ENCODE measurements at regions not wholly inside any gene's neighbourhood (a gene's known extent, or its start where the extent isn't known, plus 50 kb on each side); places are given as distances from the start of the nearest gene placed in this dataset.

- Histone ChIP-seq H3K4me1 (ENCODE audit: control insufficient read depth in 4 of 4, insufficient read depth in 4 of 4, low read length in 3 of 4) (no peaks in the 10 kb centered on the region), H3K27ac (ENCODE audit: low read depth in 1 of 2, low read length in 2 of 2) (no peak overlapping the region), H3K9me3 (ENCODE audit: control insufficient read depth in 4 of 4, low read length in 3 of 4) (no peaks in the 10 kb centered on the region), H3K27me3 (ENCODE audit: control insufficient read depth in 4 of 4, insufficient read depth in 4 of 4, low read length in 3 of 4) (no peaks in the 10 kb centered on the region), H3K9ac (ENCODE audit: low read depth in 1 of 2, low read length in 2 of 2) (no peak overlapping the region), H3K36me3 (ENCODE audit: control insufficient read depth in 4 of 4, insufficient read depth in 3 of 4, low read depth in 1 of 4, low read length in 3 of 4) (no peaks in the 10 kb centered on the region), H3K4me3 (ENCODE audit: low read depth in 1 of 3, low read length in 3 of 3) (no peak overlapping the region)
- WGBS: 60% methylated on average over 9 of the region's 9 CpGs
- TF ChIP-seq RAD21 (IDR thresholded peaks at IDR 0.05) (peak; percentile 13 to 57), CTCF (IDR thresholded peaks at IDR 0.05; ENCODE audit: low read depth, low read length, missing input control) (peak; percentile 24), HNF4A (conservative IDR thresholded peaks at IDR 0.05) (no peak)
- DNase-seq (ENCODE audit: low spot score): peak; percentile 45
Observed at GRCh38 chr5:6837519-6838110, 124.4 kb downstream of the TENT4A start.

DNA sequence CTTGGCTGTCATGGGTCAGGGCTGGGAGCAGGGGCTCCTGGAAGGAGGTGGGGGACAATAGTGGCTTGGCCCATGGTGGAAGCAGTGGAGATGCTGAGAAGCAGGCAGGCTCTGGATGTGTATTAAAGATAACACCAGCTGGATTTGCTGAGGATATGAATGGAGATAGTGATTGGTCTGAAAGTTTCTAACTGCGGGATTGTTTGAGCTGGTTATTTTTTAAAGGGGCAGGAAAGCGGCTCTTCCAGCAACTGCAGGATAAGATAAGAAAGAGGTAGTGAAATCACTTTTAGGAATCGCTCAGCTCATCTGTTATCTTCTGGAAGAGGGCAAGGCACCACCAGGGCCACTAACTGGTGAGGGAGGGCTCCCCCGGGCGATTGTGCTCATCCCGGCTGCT lies 125.5 kb downstream of the TENT4A start:
- 36% methylated on average over 6 of the region's 6 CpGs for WGBS
- DNase-seq (ENCODE audit: low spot score): no peak
- H3K27ac ChIP-seq (ENCODE audit: low read depth in 1 of 2, low read length in 2 of 2): no peak overlapping the region
- H3K4me1 ChIP-seq (ENCODE audit: control insufficient read depth in 4 of 4, insufficient read depth in 4 of 4, low read length in 3 of 4): no peaks in the 10 kb centered on the region
- H3K9ac ChIP-seq (ENCODE audit: low read depth in 1 of 2, low read length in 2 of 2): no peak overlapping the region
- H3K36me3 ChIP-seq (ENCODE audit: control insufficient read depth in 4 of 4, insufficient read depth in 3 of 4, low read depth in 1 of 4, low read length in 3 of 4): no peaks in the 10 kb centered on the region
- TF ChIP-seq, protein P1, sequence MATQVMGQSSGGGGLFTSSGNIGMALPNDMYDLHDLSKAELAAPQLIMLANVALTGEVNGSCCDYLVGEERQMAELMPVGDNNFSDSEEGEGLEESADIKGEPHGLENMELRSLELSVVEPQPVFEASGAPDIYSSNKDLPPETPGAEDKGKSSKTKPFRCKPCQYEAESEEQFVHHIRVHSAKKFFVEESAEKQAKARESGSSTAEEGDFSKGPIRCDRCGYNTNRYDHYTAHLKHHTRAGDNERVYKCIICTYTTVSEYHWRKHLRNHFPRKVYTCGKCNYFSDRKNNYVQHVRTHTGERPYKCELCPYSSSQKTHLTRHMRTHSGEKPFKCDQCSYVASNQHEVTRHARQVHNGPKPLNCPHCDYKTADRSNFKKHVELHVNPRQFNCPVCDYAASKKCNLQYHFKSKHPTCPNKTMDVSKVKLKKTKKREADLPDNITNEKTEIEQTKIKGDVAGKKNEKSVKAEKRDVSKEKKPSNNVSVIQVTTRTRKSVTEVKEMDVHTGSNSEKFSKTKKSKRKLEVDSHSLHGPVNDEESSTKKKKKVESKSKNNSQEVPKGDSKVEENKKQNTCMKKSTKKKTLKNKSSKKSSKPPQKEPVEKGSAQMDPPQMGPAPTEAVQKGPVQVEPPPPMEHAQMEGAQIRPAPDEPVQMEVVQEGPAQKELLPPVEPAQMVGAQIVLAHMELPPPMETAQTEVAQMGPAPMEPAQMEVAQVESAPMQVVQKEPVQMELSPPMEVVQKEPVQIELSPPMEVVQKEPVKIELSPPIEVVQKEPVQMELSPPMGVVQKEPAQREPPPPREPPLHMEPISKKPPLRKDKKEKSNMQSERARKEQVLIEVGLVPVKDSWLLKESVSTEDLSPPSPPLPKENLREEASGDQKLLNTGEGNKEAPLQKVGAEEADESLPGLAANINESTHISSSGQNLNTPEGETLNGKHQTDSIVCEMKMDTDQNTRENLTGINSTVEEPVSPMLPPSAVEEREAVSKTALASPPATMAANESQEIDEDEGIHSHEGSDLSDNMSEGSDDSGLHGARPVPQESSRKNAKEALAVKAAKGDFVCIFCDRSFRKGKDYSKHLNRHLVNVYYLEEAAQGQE (IDR thresholded peaks at IDR 0.05): no peak
- TF ChIP-seq FOXA1 (IDR thresholded peaks at IDR 0.05) (no peak), SP1 (IDR thresholded peaks at IDR 0.05) (no peak), YY1 (IDR thresholded peaks at IDR 0.05) (no peak), RAD21 (IDR thresholded peaks at IDR 0.05) (no peak), GABPA (IDR thresholded peaks at IDR 0.05 in 1 of 2, conservative IDR thresholded peaks at IDR 0.05 in 1 of 2) (no peak)
- TF ChIP-seq, protein P2, sequence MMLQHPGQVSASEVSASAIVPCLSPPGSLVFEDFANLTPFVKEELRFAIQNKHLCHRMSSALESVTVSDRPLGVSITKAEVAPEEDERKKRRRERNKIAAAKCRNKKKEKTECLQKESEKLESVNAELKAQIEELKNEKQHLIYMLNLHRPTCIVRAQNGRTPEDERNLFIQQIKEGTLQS (IDR thresholded peaks at IDR 0.05): no peak
- no peak overlapping the region for H3K4me3 ChIP-seq (ENCODE audit: low read depth in 1 of 3, low read length in 3 of 3)
- no peaks in the 10 kb centered on the region for H3K9me3 ChIP-seq (ENCODE audit: control insufficient read depth in 4 of 4, low read length in 3 of 4)
- no peaks in the 10 kb centered on the region for H3K27me3 ChIP-seq (ENCODE audit: control insufficient read depth in 4 of 4, insufficient read depth in 4 of 4, low read length in 3 of 4)

GRCh38 chr5:6840136-6840793 lies 127.0 kb downstream of the TENT4A start:
- no peaks in the 10 kb centered on the region for H3K4me1 ChIP-seq (ENCODE audit: control insufficient read depth in 4 of 4, insufficient read depth in 4 of 4, low read length in 3 of 4)
- 62% methylated on average over 7 of the region's 7 CpGs for WGBS
- H3K27ac ChIP-seq (ENCODE audit: low read depth in 1 of 2, low read length in 2 of 2): no peak overlapping the region
- no peak for DNase-seq (ENCODE audit: low spot score)
- H3K9ac ChIP-seq (ENCODE audit: low read depth in 1 of 2, low read length in 2 of 2): no peak overlapping the region
- no peaks in the 10 kb centered on the region for H3K36me3 ChIP-seq (ENCODE audit: control insufficient read depth in 4 of 4, insufficient read depth in 3 of 4, low read depth in 1 of 4, low read length in 3 of 4)
- TF ChIP-seq TAF1 (conservative IDR thresholded peaks at IDR 0.05) (no peak), SP1 (IDR thresholded peaks at IDR 0.05) (no peak), GABPA (IDR thresholded peaks at IDR 0.05 in 1 of 2, conservative IDR thresholded peaks at IDR 0.05 in 1 of 2) (no peak), YY1 (IDR thresholded peaks at IDR 0.05) (no peak), HNF4G (IDR thresholded peaks at IDR 0.05) (no peak), JUND (IDR thresholded peaks at IDR 0.05) (no peak), ZBTB33 (IDR thresholded peaks at IDR 0.05) (no peak), FOXA1 (IDR thresholded peaks at IDR 0.05) (no peak), RAD21 (IDR thresholded peaks at IDR 0.05) (no peak), CTCF (IDR thresholded peaks at IDR 0.05; ENCODE audit: low read depth, low read length, missing input control) (no peak), EGR1 (IDR thresholded peaks at IDR 0.05; ENCODE audit: low read depth in 2 of 2) (no peak), HNF4A (conservative IDR thresholded peaks at IDR 0.05) (no peak), MAX (IDR thresholded peaks at IDR 0.05) (no peak)
- H3K27me3 ChIP-seq (ENCODE audit: control insufficient read depth in 4 of 4, insufficient read depth in 4 of 4, low read length in 3 of 4): no peaks in the 10 kb centered on the region
- H3K4me3 ChIP-seq (ENCODE audit: low read depth in 1 of 3, low read length in 3 of 3): no peak overlapping the region
- H3K9me3 ChIP-seq (ENCODE audit: control insufficient read depth in 4 of 4, low read length in 3 of 4): no peaks in the 10 kb centered on the region

Data from liver (tissue), 8 donors.